Nephron progenitor cell (in vitro differentiated cells): ENCODE measurements at regions not wholly inside any gene's neighbourhood (a gene's known extent, or its start where the extent isn't known, plus 50 kb on each side); places are given as distances from the start of the nearest gene placed in this dataset.

ENCODE experiments used
- DNase-seq: peaks from one replicate; pipeline ENCODE4 v3.0.0; 2021
- H3K27ac Mint-ChIP-seq: 2 replicates; pipeline ENCODE4 v1.8.0; 2021; ENCODE audit warnings: mild to moderate bottlenecking, moderate library complexity, mixed read lengths
- H3K27me3 Mint-ChIP-seq: 2 replicates; pipeline ENCODE4 v1.8.0; 2021; ENCODE audit warnings: mild to moderate bottlenecking, low read depth, mixed read lengths; ENCODE audit not compliant: poor library complexity
- H3K36me3 Mint-ChIP-seq: 2 replicates; pipeline ENCODE4 v1.8.0; 2021; ENCODE audit warnings: low read depth, mixed read lengths
- H3K4me1 Mint-ChIP-seq: 2 replicates; pipeline ENCODE4 v1.8.0; 2021; ENCODE audit warnings: mixed read lengths
- H3K4me3 Mint-ChIP-seq: 2 replicates; pipeline ENCODE4 v1.8.0; 2021; ENCODE audit warnings: mild to moderate bottlenecking, moderate library complexity, mixed read lengths
- H3K9me3 Mint-ChIP-seq: 2 replicates; pipeline ENCODE4 v1.8.0; 2021; ENCODE audit warnings: mild to moderate bottlenecking, moderate library complexity, mixed read lengths
- TF ChIP-seq, protein P1 (sequence below): fragments of 200-600 bp; sonication (generic); IDR thresholded peaks from 2 replicates; pipeline ENCODE4 v1.5.0; 2021; ENCODE audit warnings: antibody characterized with exemption

DNA sequence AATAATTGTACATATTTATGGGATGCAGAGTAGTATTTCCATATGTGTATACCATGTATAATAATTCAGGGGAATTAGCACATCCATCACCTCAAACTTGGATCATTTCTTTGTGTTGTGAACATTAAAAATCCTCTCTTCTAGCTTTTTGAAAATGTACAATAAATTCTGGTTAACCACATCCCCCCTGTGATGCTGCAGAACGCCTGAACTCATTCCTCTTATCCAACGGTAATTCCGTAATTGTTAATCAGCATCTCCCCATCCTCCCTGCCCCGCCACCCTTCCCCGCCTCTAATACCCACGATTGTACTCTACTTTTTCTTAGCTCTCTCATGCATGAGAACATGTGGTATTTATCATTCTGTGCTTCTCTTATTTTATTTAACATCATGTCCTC lies 127.7 kb upstream of the ANKRD55 start:
- TF ChIP-seq, protein P1, sequence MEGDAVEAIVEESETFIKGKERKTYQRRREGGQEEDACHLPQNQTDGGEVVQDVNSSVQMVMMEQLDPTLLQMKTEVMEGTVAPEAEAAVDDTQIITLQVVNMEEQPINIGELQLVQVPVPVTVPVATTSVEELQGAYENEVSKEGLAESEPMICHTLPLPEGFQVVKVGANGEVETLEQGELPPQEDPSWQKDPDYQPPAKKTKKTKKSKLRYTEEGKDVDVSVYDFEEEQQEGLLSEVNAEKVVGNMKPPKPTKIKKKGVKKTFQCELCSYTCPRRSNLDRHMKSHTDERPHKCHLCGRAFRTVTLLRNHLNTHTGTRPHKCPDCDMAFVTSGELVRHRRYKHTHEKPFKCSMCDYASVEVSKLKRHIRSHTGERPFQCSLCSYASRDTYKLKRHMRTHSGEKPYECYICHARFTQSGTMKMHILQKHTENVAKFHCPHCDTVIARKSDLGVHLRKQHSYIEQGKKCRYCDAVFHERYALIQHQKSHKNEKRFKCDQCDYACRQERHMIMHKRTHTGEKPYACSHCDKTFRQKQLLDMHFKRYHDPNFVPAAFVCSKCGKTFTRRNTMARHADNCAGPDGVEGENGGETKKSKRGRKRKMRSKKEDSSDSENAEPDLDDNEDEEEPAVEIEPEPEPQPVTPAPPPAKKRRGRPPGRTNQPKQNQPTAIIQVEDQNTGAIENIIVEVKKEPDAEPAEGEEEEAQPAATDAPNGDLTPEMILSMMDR, result no peak
- no peak overlapping the region for H3K27ac Mint-ChIP-seq
- H3K36me3 Mint-ChIP-seq, result peaks cover 10% of the 10 kb centered on the region
- peaks cover 42% of the 10 kb centered on the region for H3K4me1 Mint-ChIP-seq
- no peak overlapping the region for H3K4me3 Mint-ChIP-seq
- peaks cover 6% of the 10 kb centered on the region for H3K27me3 Mint-ChIP-seq
- peaks cover 29% of the 10 kb centered on the region for H3K9me3 Mint-ChIP-seq
- no peak for DNase-seq

DNA sequence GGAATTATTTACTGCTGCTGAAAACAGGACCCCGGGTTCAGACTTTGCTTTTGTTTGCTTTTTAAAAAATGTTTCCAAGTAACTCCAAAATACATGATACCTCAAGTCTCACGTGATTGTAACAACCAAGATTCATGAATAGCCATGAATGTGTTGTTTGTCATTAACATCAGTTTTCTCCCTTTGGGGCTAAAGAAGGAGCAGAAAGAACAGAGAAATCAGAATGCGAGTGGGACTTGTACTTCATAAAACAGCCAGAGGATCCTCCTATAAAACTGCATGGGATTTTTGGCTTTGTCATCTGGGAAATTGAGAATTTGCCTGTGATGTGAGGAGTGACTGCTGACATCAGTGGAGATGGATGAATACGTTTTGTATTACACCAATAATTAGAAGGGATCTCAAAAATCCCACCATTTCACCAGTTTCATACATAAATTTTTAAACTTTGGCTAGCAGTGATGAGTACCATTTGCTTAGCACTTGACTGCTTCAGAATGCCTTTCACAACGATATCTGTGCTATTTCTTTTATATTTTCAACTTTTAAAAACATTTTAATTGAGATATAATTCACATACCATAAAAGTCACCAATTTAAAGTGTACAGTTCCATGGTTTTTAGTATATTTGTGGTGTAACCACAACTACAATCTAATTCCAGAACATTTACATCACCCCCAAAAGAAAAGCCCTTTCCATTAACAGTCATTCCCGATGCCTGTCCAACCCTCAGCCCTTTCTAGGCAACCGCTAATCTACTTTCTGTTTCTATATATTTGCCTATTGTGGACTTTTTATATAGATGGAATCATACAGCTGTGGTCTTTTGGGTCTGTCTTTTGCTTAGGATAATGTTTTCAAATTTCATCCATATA lies 126.9 kb upstream of the ANKRD55 start:
- TF ChIP-seq, protein P1, result no peak
- peaks cover 6% of the 10 kb centered on the region for H3K27me3 Mint-ChIP-seq
- H3K36me3 Mint-ChIP-seq, result peaks cover 10% of the 10 kb centered on the region
- no peak for DNase-seq
- H3K27ac Mint-ChIP-seq, result no peak overlapping the region
- H3K9me3 Mint-ChIP-seq, result peaks cover 29% of the 10 kb centered on the region
- peaks cover 49% of the 10 kb centered on the region for H3K4me1 Mint-ChIP-seq
- H3K4me3 Mint-ChIP-seq, result no peak overlapping the region

DNA sequence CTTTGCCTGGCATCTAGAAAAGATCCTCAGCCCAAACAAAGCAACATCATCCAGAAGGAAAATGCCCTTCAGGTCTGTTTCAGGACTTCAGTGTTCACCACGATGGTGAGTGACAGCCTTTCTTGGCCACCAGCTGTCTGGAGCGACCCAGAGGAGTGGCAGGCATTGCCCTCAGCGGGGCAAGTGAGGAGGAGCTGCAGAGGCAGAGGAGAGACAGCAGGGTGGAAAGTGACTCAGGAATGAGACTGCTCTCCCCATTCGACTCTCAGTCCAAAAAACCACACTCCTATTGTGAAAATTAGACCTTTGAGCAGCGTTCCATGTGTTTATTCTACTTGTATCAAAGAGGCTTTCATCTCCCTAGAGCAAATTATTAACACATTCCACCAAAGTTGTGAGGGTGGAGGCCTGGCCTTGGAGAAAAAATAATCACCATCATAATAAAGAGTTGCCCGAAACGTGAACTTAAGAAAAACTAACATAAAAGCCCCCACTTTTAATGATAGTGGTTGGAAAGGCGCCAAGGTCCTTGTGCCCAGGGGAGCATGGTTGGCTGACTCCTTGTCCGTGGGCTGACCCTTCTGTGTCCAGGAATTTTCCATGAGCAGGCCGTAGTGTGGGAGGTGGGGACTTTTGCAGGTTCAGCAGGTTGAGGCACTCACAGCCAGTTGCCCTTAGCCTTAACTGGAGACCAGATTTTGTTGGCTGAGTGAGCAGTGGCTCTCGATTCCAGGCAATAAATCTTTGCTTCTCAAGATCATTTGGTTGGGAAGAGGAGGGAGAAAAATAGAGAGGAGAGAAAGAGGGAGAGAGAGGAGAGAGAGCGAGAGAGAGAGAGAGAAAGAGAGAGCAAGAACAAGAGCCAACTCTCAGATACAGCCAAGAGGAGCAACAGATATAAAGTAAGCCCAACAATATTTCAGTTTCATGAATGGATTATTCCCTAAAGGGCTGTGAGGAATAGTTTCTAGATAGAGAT lies 125.9 kb upstream of the ANKRD55 start:
- peaks cover 4% of the 10 kb centered on the region for H3K27me3 Mint-ChIP-seq
- H3K36me3 Mint-ChIP-seq, result peaks cover 10% of the 10 kb centered on the region
- TF ChIP-seq, protein P1, result no peak
- peak overlapping the region; percentile 96 for H3K27ac Mint-ChIP-seq
- DNase-seq, result peak; percentile 36
- peaks cover 29% of the 10 kb centered on the region for H3K9me3 Mint-ChIP-seq
- H3K4me3 Mint-ChIP-seq, result peak overlapping the region; percentile 63
- peaks cover 49% of the 10 kb centered on the region for H3K4me1 Mint-ChIP-seq

DNA sequence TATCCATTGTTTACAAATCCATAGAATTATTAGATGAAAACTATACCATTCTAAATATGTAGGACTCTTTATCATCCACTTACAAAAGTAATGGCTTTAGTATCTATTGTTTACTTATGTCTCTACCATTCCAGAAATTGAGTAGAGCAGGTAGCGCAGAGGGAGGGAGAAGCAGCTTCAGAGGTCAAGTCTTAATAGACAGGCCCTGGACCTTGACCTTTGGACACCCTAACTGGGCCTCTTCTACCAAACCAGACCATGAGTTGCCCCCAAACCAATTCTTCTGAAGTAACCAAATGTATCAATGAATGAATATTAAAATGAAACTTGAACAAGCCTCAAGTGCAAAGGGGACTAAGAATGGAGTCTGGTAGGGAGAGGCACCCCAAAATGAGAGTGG lies 124.9 kb upstream of the ANKRD55 start:
- DNase-seq, result no peak
- Mint-ChIP-seq H3K4me1 (peaks cover 49% of the 10 kb centered on the region), H3K9me3 (peaks cover 28% of the 10 kb centered on the region), H3K27ac (no peak overlapping the region), H3K36me3 (peaks cover 10% of the 10 kb centered on the region), H3K27me3 (peaks cover 4% of the 10 kb centered on the region), H3K4me3 (no peak overlapping the region)
- TF ChIP-seq, protein P1, result no peak

DNA sequence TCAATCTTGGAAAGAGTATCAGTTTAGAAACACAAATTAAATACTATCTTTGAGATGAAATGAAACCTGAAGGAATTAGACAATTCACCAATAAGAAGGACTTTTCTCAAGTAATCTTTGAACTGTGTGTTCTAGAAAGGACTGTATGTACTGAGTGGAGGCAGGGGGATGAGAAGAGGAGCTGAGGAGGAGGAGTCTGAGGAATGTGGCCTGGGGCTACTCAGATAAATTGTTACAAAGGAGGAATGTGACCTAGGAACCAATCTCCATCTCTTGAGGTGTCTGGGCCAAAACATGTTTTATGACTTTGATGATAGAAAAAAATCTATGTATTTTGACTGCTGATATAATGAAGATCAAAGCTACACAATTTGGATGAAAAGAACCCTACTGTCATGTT lies 124.3 kb upstream of the ANKRD55 start:
- Mint-ChIP-seq H3K4me1 (peaks cover 49% of the 10 kb centered on the region), H3K4me3 (no peak overlapping the region), H3K9me3 (peaks cover 21% of the 10 kb centered on the region), H3K36me3 (peaks cover 5% of the 10 kb centered on the region), H3K27ac (peak overlapping the region; percentile 86), H3K27me3 (peaks cover 3% of the 10 kb centered on the region)
- DNase-seq, result no peak
- TF ChIP-seq, protein P1, result no peak
